ENCODE measurements at regions not wholly inside any gene's neighbourhood (a gene's known extent, or its start where the extent isn't known, plus 50 kb on each side); places are given as distances from the start of the nearest gene placed in this dataset.
"Not testable (repeated sequence)": the region's sequence is repeated elsewhere in the genome, so short reads cannot be mapped to it uniquely, and the experiment has no call there.

- no peak for DNase-seq
Measured at GRCh38 chr10:23885853-23886252, 323.1 kb upstream of the KIAA1217 start.

- DNase-seq: peak; percentile 2
Measured at GRCh38 chr10:23886355-23886754, 322.6 kb upstream of the KIAA1217 start.

- DNase-seq: no peak
Measured at GRCh38 chr10:23891301-23891700, 317.6 kb upstream of the KIAA1217 start.

GRCh38 chr10:23892296-23892695 is 316.6 kb upstream of the KIAA1217 start:
- DNase-seq: no peak

GRCh38 chr10:23897267-23897666 is 311.7 kb upstream of the KIAA1217 start:
- DNase-seq: no peak

- DNase-seq: no peak
Measured at GRCh38 chr10:23897861-23898260, 311.1 kb upstream of the KIAA1217 start.

- DNase-seq: no peak
Measured at GRCh38 chr10:23899166-23899565, 309.8 kb upstream of the KIAA1217 start.

GRCh38 chr10:23910291-23910690 is 298.6 kb upstream of the KIAA1217 start:
- DNase-seq: no peak

GRCh38 chr10:23912884-23913404 is 296.0 kb upstream of the KIAA1217 start:
- peak; percentile 19 for DNase-seq

GRCh38 chr10:23914641-23915040 is 294.3 kb upstream of the KIAA1217 start:
- DNase-seq: no peak

GRCh38 chr10:23917251-23917840 is 291.6 kb upstream of the KIAA1217 start:
- DNase-seq: peak; percentile 59

GRCh38 chr10:23918090-23918723 is 290.7 kb upstream of the KIAA1217 start:
- no peak for DNase-seq

GRCh38 chr10:23918839-23919238 is 290.1 kb upstream of the KIAA1217 start:
- peak; percentile 20 for DNase-seq

GRCh38 chr10:23927576-23928325 is 281.2 kb upstream of the KIAA1217 start:
- DNase-seq: peak; percentile 14

GRCh38 chr10:23934023-23934422 is 274.9 kb upstream of the KIAA1217 start:
- not testable (repeated sequence) for DNase-seq

- DNase-seq: no peak
Measured at GRCh38 chr10:23945845-23946244, 263.1 kb upstream of the KIAA1217 start.

GRCh38 chr10:23951841-23952240 is 257.1 kb upstream of the KIAA1217 start:
- DNase-seq: peak; percentile 90

- DNase-seq: no peak
Measured at GRCh38 chr10:23955456-23956225, 253.3 kb upstream of the KIAA1217 start.

- no peak for DNase-seq
Measured at GRCh38 chr10:23965123-23965522, 243.8 kb upstream of the KIAA1217 start.

GRCh38 chr10:23965880-23966279 is 243.1 kb upstream of the KIAA1217 start:
- no peak for DNase-seq

GRCh38 chr10:23966504-23967051 is 242.4 kb upstream of the KIAA1217 start:
- no peak for DNase-seq

GRCh38 chr10:23968301-23968700 is 240.6 kb upstream of the KIAA1217 start:
- no peak for DNase-seq

- no peak for DNase-seq
Measured at GRCh38 chr10:23974746-23975272, 234.1 kb upstream of the KIAA1217 start.

Measured in NCI-H82 (cell line).